ENCODE measurements at regions not wholly inside any gene's neighbourhood (a gene's known extent, or its start where the extent isn't known, plus 50 kb on each side); places are given as distances from the start of the nearest gene placed in this dataset.
"Not testable (repeated sequence)": the region's sequence is repeated elsewhere in the genome, so short reads cannot be mapped to it uniquely, and the experiment has no call there.

- H3K79me2 ChIP-seq (ENCODE audit: insufficient read depth, low read length): no peaks in the 10 kb centered on the region
- BruUV-seq (replicated peaks): no TSS peak
- H3K9me2 ChIP-seq (ENCODE audit: insufficient read depth): no peaks in the 10 kb centered on the region
- ATAC-seq (no peak), DNase-seq (ENCODE audit: low read depth, low spot score) (no peak)
- ChIA-PET CTCF (no interaction called here), POLR2A (no interaction called here), RAD21 (ENCODE audit: low non-redundant PET in 1 of 2, low total read pairs in 2 of 2, uncharacterized antibody in 2 of 2, unreplicated experiment in 2 of 2) (no interaction called here)
- H4K20me1 ChIP-seq (ENCODE audit: insufficient read depth): no peaks in the 10 kb centered on the region; the same call in 1 of the 2 replicates
- intact Hi-C loops (cut with micrococcal nuclease): loop anchor here (10.0 kb wide), 1 partner anchor 247 kb away; no protein-coding TSS in a partner anchor
- H3K4me3 ChIP-seq (replicated peaks in 1 of 2; ENCODE audit: low read depth in 1 of 2, low read length in 2 of 2): no peak overlapping the region
- TF ChIP-seq SRF (IDR thresholded peaks at IDR 0.05; ENCODE audit: low read depth) (no peak), REST (IDR thresholded peaks at IDR 0.05; ENCODE audit: low read depth) (no peak), POLR2A (IDR thresholded peaks at IDR 0.05; ENCODE audit: borderline replicate concordance, extremely low read depth, insufficient read depth, insufficient read length) (no peak), CBX3 (IDR thresholded peaks at IDR 0.05; ENCODE audit: low read depth) (no peak), ZBTB33 (IDR thresholded peaks at IDR 0.05; ENCODE audit: extremely low read depth, insufficient replicate concordance, low read length) (no peak)
- H3K27ac ChIP-seq (ENCODE audit: low read depth, low read length): no peak overlapping the region
- H3K9ac ChIP-seq (ENCODE audit: low read length): no peak overlapping the region
- no peaks in the 10 kb centered on the region for H3K9me3 ChIP-seq (ENCODE audit: control insufficient read depth in 1 of 2, insufficient read depth in 1 of 2, low read depth in 1 of 2, low read length in 2 of 2)
- no peak overlapping the region for H2AFZ ChIP-seq (ENCODE audit: low read depth, low read length, poor library complexity, severe bottlenecking)
- H3K27me3 ChIP-seq (ENCODE audit: insufficient read depth, low read length): no peaks in the 10 kb centered on the region
- no peaks in the 10 kb centered on the region for H3K4me1 ChIP-seq (ENCODE audit: control insufficient read depth in 1 of 2, insufficient read depth in 2 of 2, low read length in 2 of 2)
- no peaks in the 10 kb centered on the region for H3K36me3 ChIP-seq (ENCODE audit: control insufficient read depth in 1 of 2, insufficient read depth in 2 of 2, low read length in 2 of 2)
- H3K4me2 ChIP-seq (ENCODE audit: low read length): no peak overlapping the region
Measured at GRCh38 chr5:36802187-36802586, 74.4 kb upstream of the NIPBL start.

GRCh38 chr5:36813249-36813648, 63.3 kb upstream of the NIPBL start:
- H3K4me3 ChIP-seq (replicated peaks in 1 of 2; ENCODE audit: low read depth in 1 of 2, low read length in 2 of 2); H3K9ac ChIP-seq (ENCODE audit: low read length); H3K36me3 ChIP-seq (ENCODE audit: control insufficient read depth in 1 of 2, insufficient read depth in 2 of 2, low read length in 2 of 2); POLR2A ChIA-PET; H3K27me3 ChIP-seq (ENCODE audit: insufficient read depth, low read length); intact Hi-C loops (cut with micrococcal nuclease); CTCF ChIA-PET; H4K20me1 ChIP-seq (ENCODE audit: insufficient read depth); H3K9me3 ChIP-seq (ENCODE audit: control insufficient read depth in 1 of 2, insufficient read depth in 1 of 2, low read depth in 1 of 2, low read length in 2 of 2); H3K4me2 ChIP-seq (ENCODE audit: low read length); RAD21 ChIA-PET (ENCODE audit: low non-redundant PET in 1 of 2, low total read pairs in 2 of 2, uncharacterized antibody in 2 of 2, unreplicated experiment in 2 of 2); H3K9me2 ChIP-seq (ENCODE audit: insufficient read depth); H3K79me2 ChIP-seq (ENCODE audit: insufficient read depth, low read length); H3K27ac ChIP-seq (ENCODE audit: low read depth, low read length); H3K4me1 ChIP-seq (ENCODE audit: control insufficient read depth in 1 of 2, insufficient read depth in 2 of 2, low read length in 2 of 2); ATAC-seq; DNase-seq (ENCODE audit: low read depth, low spot score); BruUV-seq (replicated peaks); H2AFZ ChIP-seq (ENCODE audit: low read depth, low read length, poor library complexity, severe bottlenecking): not testable (repeated sequence)
